Thymus (tissue), 11 donors: ENCODE measurements at regions not wholly inside any gene's neighbourhood (a gene's known extent, or its start where the extent isn't known, plus 50 kb on each side); places are given as distances from the start of the nearest gene placed in this dataset.
"Not testable (repeated sequence)": the region's sequence is repeated elsewhere in the genome, so short reads cannot be mapped to it uniquely, and the experiment has no call there.

ENCODE experiments used
- DNase-seq, 9 donors: peaks; one replicate each; pipeline ENCODE4 v3.0.0-alpha.2; 2013; ENCODE audit warnings: low spot score in 9 of 9, low read depth in 6 of 9, missing footprints in 1 of 9
- H3K27ac ChIP-seq, 2 donors: one replicate each; pipeline ENCODE4 v1.5.1; 2013; ENCODE audit warnings: control low read depth in 1 of 2, low read depth in 1 of 2, low read length in 1 of 2, mild to moderate bottlenecking in 1 of 2, moderate library complexity in 1 of 2
- H3K27me3 ChIP-seq, 2 donors: one replicate each; pipeline ENCODE4 v1.5.1; 2013; ENCODE audit warnings: low read length in 1 of 2; ENCODE audit not compliant: control insufficient read depth in 2 of 2, insufficient read depth in 1 of 2
- H3K36me3 ChIP-seq, 2 donors: one replicate each; pipeline ENCODE4 v1.5.1; 2013; ENCODE audit warnings: low read length in 1 of 2, mild to moderate bottlenecking in 1 of 2, moderate library complexity in 1 of 2; ENCODE audit not compliant: control insufficient read depth in 2 of 2, insufficient read depth in 2 of 2
- H3K4me1 ChIP-seq, 2 donors: one replicate each; pipeline ENCODE4 v1.5.1; 2013; ENCODE audit warnings: low read length in 2 of 2; ENCODE audit not compliant: control insufficient read depth in 2 of 2, insufficient read depth in 2 of 2
- H3K4me3 ChIP-seq, 2 donors: one replicate each; pipeline ENCODE4 v1.5.1; 2013; ENCODE audit warnings: low read length in 2 of 2, control low read depth in 1 of 2, mild to moderate bottlenecking in 1 of 2
- H3K9me3 ChIP-seq, 2 donors: one replicate each; pipeline ENCODE4 v1.5.1; 2013; ENCODE audit warnings: low read length in 1 of 2, mild to moderate bottlenecking in 1 of 2; ENCODE audit not compliant: control insufficient read depth in 2 of 2, insufficient read depth in 1 of 2
- WGBS: extraction: QIAGEN DNeasy Blood & Tissue Kit; methylation state at CpG from one replicate; pipeline ENCODE4 v1.1.7; 2013; 5-methylcytosine and 5-hydroxymethylcytosine counted together
- donor health status: healthy.

- H3K4me1 ChIP-seq, result no peaks in the 10 kb centered on the region
- H3K36me3 ChIP-seq, result no peaks in the 10 kb centered on the region
- no peak for DNase-seq
- no peak overlapping the region for H3K4me3 ChIP-seq
- H3K27ac ChIP-seq, result no peak overlapping the region
- H3K9me3 ChIP-seq, result peaks cover 0 to 15% of the 10 kb centered on the region in 2 donors
- WGBS, result 98% methylated on average over 2 of the region's 2 CpGs
- H3K27me3 ChIP-seq, result no peaks in the 10 kb centered on the region
Measured at GRCh38 chr21:14058566-14058965, 152.2 kb downstream of the LIPI start.

DNA sequence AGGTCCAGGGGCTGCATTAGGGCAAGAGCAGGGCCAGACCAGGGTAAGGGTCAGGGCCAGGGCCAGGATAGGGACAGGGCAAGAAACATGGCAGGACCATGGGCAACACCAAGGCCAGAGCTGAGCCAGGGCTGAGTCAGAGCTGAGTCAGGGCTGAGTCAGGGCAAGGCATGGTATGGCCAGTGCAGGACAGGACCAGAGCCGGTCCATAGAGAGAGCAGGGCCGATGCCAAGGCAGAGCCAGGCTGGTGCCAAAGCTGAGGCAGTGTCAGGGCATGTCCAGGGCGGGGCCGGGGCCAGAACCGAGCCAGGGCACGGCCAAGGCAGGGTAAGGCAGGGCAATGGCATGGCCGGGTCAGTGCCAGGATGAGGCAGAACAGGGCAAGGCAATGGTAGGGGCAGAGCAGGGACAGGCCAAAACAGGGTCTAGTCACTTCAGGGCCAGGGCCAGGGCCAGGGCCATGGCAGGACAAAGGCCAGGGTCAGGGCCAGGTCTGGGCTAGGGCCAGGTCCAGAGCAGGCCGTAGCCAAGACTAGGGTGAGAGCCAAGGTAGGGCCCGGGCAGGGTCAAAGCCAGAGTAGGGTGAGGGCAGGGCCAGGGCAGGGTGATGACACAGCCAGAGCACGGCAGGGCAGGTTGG is 152.8 kb downstream of the LIPI start:
- not testable (repeated sequence) for H3K4me1 ChIP-seq, H3K4me3 ChIP-seq, DNase-seq, H3K9me3 ChIP-seq, H3K27ac ChIP-seq, H3K27me3 ChIP-seq, H3K36me3 ChIP-seq
- 90% methylated on average over 10 of the region's 10 CpGs for WGBS

GRCh38 chr21:14057313-14057712 is 153.4 kb downstream of the LIPI start:
- Histone ChIP-seq H3K4me1 (no peaks in the 10 kb centered on the region), H3K27ac (no peak overlapping the region), H3K27me3 (no peaks in the 10 kb centered on the region), H3K36me3 (no peaks in the 10 kb centered on the region), H3K4me3 (no peak overlapping the region), H3K9me3 (peaks cover 0 to 6% of the 10 kb centered on the region in 2 donors)
- WGBS, result 97% methylated on average over 4 of the region's 4 CpGs
- no peak for DNase-seq

DNA sequence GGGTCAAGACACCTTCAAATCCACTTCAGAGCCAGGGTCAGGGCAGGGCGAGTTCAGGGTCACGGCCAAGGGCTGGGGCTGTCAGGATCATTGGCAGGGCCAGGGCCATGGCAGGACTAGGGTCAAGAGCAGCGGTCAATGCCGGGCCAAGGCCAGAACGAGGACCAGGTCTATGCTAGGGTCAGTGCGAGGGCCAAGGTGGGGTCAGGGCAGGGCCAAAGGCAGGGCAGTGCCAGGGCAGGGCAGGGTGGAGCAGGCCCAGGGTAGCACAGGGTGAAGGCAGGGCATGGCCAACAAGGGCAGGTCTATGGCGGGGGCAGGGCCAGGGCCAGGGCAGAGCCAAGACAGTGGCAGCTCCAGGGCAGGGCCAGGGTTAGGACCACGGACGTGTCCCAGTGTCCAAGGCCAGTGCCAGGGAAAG is 154.0 kb downstream of the LIPI start:
- no peak overlapping the region for H3K4me3 ChIP-seq
- H3K27ac ChIP-seq, result no peak overlapping the region
- no peaks in the 10 kb centered on the region for H3K27me3 ChIP-seq
- peaks cover 0 to 3% of the 10 kb centered on the region in 2 donors for H3K9me3 ChIP-seq
- no peaks in the 10 kb centered on the region for H3K36me3 ChIP-seq
- WGBS, result 97% methylated on average over 9 of the region's 9 CpGs
- H3K4me1 ChIP-seq, result no peaks in the 10 kb centered on the region
- no peak for DNase-seq

DNA sequence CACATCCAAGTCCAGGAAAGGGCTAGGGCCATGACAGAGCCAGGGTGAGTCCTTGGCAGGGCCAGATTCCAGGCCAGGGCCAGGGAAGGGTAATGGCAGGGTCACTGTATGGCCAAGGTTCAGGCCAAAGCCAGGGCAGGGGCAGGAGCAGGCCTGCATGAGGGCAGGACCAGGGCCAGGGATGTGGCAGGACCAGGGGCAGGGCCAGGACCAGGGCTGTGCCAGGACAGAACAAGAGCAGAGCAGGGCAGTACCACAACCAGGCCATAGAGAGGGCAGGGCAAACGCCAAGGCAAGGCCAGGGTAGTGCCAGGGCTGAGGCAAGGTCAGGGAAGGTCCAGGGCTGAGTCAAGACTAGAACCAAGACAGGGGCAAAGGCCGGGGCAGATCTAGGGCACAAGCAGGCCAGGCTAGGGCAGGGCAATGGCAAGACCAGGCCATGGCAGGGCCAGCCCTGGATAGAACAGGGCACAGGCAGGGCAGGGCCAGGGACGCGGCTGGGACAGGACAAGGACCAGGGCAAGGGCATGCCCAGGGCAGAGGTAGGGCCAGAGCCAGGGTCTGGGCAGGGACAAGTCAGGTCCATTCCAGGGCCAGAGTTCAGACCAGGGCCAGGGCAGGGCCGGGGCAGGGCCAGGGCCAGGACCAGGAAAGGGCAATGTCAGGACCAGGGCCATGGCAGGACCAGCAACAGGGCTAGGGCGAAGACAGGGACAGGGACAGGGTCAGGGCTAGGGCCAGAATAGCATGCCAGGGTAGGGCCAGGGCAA is 154.8 kb downstream of the LIPI start:
- WGBS, result 98% methylated on average over 6 of the region's 6 CpGs
- H3K36me3 ChIP-seq, H3K27ac ChIP-seq, H3K4me1 ChIP-seq, H3K9me3 ChIP-seq, H3K27me3 ChIP-seq, DNase-seq, H3K4me3 ChIP-seq: not testable (repeated sequence)

- 98% methylated on average over 3 of the region's 3 CpGs for WGBS
- Histone ChIP-seq H3K9me3 (peaks cover 0 to 3% of the 10 kb centered on the region in 2 donors), H3K4me1 (no peaks in the 10 kb centered on the region), H3K4me3 (no peak overlapping the region), H3K27me3 (no peaks in the 10 kb centered on the region), H3K36me3 (no peaks in the 10 kb centered on the region), H3K27ac (no peak overlapping the region)
- no peak for DNase-seq
Measured at GRCh38 chr21:14054682-14055081, 156.1 kb downstream of the LIPI start.

DNA sequence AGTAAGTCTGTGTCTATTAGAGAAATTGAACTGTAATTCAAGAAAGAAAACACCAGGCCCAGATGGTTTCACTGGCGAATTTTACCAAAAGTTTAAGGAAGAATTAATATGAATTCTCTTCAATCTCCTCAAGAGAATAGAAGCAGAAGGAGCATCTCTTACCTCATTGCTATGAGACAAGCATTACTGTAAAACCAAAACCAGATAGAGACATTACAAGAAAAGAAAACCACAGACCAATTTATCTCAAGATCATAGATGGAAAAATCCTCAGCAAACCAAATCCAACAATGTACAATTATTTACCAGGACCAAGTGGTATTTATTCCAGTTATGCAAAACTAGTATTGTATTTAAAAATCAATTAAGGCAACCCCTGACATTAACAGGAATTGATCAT is 160.6 kb downstream of the LIPI start:
- Histone ChIP-seq H3K27me3 (no peaks in the 10 kb centered on the region), H3K36me3 (no peaks in the 10 kb centered on the region), H3K27ac (no peak overlapping the region), H3K4me3 (no peak overlapping the region), H3K4me1 (no peaks in the 10 kb centered on the region), H3K9me3 (peaks cover 0 to 3% of the 10 kb centered on the region in 2 donors)
- WGBS, result 95% methylated on average over 1 of the region's 1 CpG
- DNase-seq, result no peak

DNA sequence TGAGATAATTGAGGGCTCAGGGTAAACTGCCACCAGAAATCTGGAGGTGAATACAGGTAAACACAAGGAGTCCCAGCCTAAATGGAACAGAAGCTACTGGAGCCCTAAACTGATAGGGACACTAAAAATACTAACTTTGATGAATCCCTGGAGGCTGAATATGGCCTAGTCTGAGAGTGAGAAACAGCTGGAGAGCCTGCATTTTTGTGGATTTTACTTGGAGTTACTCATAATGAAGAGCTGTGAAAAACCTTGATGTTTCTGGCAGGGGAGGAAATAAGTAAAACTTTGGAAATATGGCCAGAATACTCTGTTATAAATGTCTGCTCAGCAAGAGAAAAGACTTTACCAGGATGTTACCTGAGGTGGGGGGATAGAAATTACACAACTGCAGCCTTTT is 164.4 kb downstream of the LIPI start:
- no peak overlapping the region for H3K4me3 ChIP-seq
- H3K4me1 ChIP-seq, result no peaks in the 10 kb centered on the region
- DNase-seq, result no peak
- H3K36me3 ChIP-seq, result no peaks in the 10 kb centered on the region
- H3K9me3 ChIP-seq, result no peaks in the 10 kb centered on the region
- H3K27ac ChIP-seq, result no peak overlapping the region
- H3K27me3 ChIP-seq, result no peaks in the 10 kb centered on the region

DNA sequence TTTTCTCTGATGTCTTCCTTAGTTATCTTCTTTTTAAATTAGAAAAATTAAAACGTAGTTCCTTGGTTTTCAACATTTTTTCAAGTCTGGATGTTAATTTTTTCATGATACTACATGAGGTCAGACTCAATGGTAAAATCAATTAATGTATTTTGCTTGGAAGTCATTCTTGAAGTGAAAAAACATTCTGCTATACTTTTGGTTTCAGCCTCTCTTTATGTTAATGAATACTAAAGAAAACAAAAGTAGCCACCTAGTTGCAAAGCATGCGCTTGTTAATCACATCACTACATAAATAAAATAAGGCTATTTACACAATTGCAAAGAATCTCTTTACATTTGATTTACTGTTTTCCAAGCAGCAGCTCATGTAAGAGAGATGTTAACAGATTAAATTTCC is 170.4 kb downstream of the LIPI start:
- H3K36me3 ChIP-seq, result no peaks in the 10 kb centered on the region
- DNase-seq, result no peak
- no peak overlapping the region for H3K4me3 ChIP-seq
- no peaks in the 10 kb centered on the region for H3K4me1 ChIP-seq
- WGBS, result 96% methylated on average over 2 of the region's 2 CpGs
- H3K27me3 ChIP-seq, result no peaks in the 10 kb centered on the region
- H3K27ac ChIP-seq, result no peak overlapping the region
- no peaks in the 10 kb centered on the region for H3K9me3 ChIP-seq
